ENCODE measurements at regions not wholly inside any gene's neighbourhood (a gene's known extent, or its start where the extent isn't known, plus 50 kb on each side); places are given as distances from the start of the nearest gene placed in this dataset.

DNA sequence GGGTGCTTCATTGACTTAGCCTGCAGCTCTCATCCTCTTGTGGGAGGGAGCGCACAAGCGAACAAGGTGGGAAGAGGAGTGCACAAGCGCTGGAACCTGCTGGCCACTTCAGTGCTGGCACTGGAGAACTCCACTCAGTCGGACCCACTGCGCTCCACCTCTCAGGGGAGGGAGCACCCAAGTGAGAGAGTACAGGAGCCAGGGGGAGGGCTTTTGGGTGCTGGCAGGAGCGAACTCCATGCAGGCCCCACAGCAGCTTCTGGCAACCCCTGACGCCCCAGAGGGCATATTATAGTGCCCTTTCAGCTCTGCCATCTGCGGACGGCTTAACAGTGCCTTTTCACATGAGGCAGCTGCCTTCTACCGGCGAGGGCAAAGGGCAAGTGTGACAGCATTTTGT lies 774.2 kb upstream of the COX7C start:
- TF ChIP-seq, protein P1, sequence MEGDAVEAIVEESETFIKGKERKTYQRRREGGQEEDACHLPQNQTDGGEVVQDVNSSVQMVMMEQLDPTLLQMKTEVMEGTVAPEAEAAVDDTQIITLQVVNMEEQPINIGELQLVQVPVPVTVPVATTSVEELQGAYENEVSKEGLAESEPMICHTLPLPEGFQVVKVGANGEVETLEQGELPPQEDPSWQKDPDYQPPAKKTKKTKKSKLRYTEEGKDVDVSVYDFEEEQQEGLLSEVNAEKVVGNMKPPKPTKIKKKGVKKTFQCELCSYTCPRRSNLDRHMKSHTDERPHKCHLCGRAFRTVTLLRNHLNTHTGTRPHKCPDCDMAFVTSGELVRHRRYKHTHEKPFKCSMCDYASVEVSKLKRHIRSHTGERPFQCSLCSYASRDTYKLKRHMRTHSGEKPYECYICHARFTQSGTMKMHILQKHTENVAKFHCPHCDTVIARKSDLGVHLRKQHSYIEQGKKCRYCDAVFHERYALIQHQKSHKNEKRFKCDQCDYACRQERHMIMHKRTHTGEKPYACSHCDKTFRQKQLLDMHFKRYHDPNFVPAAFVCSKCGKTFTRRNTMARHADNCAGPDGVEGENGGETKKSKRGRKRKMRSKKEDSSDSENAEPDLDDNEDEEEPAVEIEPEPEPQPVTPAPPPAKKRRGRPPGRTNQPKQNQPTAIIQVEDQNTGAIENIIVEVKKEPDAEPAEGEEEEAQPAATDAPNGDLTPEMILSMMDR (conservative IDR thresholded peaks at IDR 0.05; ENCODE audit: low read length), result no peak
- no peak for TF ChIP-seq EZH2phosphoT487 (IDR thresholded peaks at IDR 0.05; ENCODE audit: borderline replicate concordance)

Data from Loucy (cell line).